Activated CD4-positive, alpha-beta memory T cell treated with anti-CD3 and anti-CD28 coated beads for 36 hours (primary cell): ENCODE measurements at regions not wholly inside any gene's neighbourhood (a gene's known extent, or its start where the extent isn't known, plus 50 kb on each side); places are given as distances from the start of the nearest gene placed in this dataset.

Source experiments
- CTCF ChIA-PET: fragments of 350-600 bp; sonication (Branson Sonifier 250); formaldehyde crosslinking; loops from one replicate; lab custom pipeline; 2021; ENCODE audit warnings: antibody characterized with exemption, inconsistent platforms; lab: Charles Lee
- POLR2A ChIA-PET: fragments of 350-600 bp; sonication (Branson Sonifier 250); formaldehyde crosslinking; loops from one replicate; lab custom pipeline; 2021; ENCODE audit warnings: antibody characterized with exemption; lab: Charles Lee
- DNase-seq: peaks from one replicate; pipeline ENCODE4 v3.0.0-alpha.2; 2020
- H3K27ac Mint-ChIP-seq: one replicate; pipeline ENCODE4 v1.8.0; 2021; ENCODE audit warnings: mixed read lengths
- H3K27me3 Mint-ChIP-seq: one replicate; pipeline ENCODE4 v1.8.0; 2021; ENCODE audit warnings: mixed read lengths
- H3K36me3 Mint-ChIP-seq: one replicate; pipeline ENCODE4 v1.8.0; 2021; ENCODE audit warnings: mixed read lengths
- H3K4me1 Mint-ChIP-seq: one replicate; pipeline ENCODE4 v1.8.0; 2021; ENCODE audit warnings: low read depth, mixed read lengths
- H3K4me3 Mint-ChIP-seq: one replicate; pipeline ENCODE4 v1.8.0; 2021; ENCODE audit warnings: mild to moderate bottlenecking, mixed read lengths
- H3K9me3 Mint-ChIP-seq: one replicate; pipeline ENCODE4 v1.8.0; 2021; ENCODE audit warnings: mixed read lengths
- intact Hi-C: fragments of 100-400 bp; cut with micrococcal nuclease; formaldehyde crosslinking; loops from one replicate; pipeline ENCODE4 v1.15.1; 2023

- DNase-seq: no peak
- ChIA-PET CTCF (no interaction called here), POLR2A (no interaction called here)
- no peak overlapping the region for H3K27ac Mint-ChIP-seq
- no peaks in the 10 kb centered on the region for H3K36me3 Mint-ChIP-seq
- peaks cover 8% of the 10 kb centered on the region for H3K27me3 Mint-ChIP-seq
- no peaks in the 10 kb centered on the region for H3K4me1 Mint-ChIP-seq
- intact Hi-C loops: no loop called here
- H3K9me3 Mint-ChIP-seq: no peaks in the 10 kb centered on the region
- H3K4me3 Mint-ChIP-seq: no peak overlapping the region
These were observed 54.6 kb upstream of the PARM1 start for GRCh38 chr4:74878323-74878722.

DNA sequence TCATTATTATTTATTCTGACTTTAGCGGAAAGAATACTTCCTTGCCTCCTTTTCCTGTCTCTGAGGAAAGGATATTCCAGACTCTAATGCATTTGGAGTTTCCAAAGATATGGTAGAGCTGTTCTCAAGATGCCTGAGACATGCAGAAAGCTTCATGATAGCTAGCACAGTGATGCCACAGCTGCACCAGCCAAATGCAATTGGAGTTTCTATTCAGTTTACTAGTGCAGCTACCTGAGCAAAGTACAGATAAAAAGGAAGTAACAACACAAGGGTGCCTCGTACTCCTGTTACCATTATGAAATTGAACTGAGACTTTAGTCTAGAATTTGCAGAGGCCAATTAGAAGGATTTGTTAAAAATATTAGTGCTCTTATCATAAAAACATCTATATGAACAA lies 57.5 kb upstream of the PARM1 start:
- Mint-ChIP-seq H3K36me3 (no peaks in the 10 kb centered on the region), H3K4me3 (no peak overlapping the region), H3K4me1 (no peaks in the 10 kb centered on the region), H3K9me3 (no peaks in the 10 kb centered on the region), H3K27me3 (peaks cover 5% of the 10 kb centered on the region), H3K27ac (no peak overlapping the region)
- CTCF ChIA-PET: interaction anchor here (0.7 to 2.1 kb wide), 7 partner anchors 8 to 185 kb away, joined by 3 to 12 read pairs (median 4); no protein-coding TSS in a partner anchor
- intact Hi-C loops: no loop called here
- no peak for DNase-seq
- POLR2A ChIA-PET: no interaction called here

DNA sequence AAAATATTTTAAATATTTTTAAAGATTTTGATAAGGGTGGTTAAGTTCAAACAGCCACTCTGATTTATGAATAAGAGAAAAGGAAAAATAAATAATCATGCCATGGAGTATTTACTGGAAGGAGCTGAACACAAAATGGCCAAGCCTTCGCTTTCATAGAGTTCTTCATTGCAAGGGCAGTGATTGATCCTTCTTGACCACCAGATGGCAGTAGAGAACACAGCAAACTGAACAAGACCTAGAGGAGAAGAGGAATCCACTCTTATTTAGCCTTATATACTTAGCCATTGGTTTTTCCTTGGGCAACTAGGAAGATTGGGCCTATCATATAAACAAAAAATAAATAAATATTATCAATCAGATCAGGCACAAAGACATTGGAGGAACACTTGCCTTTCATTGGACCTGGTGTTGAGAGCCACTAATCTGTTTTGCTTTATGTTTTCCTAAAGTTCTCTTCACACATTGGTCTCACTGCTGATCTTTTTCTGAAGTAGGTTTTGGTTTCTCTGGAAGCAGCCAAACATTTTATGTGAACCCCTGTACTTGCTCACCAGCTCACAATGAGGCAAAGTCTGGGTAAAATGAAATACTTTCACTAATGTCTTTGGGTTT lies 58.1 kb upstream of the PARM1 start:
- POLR2A ChIA-PET: no interaction called here
- Mint-ChIP-seq H3K4me1 (no peaks in the 10 kb centered on the region), H3K4me3 (no peak overlapping the region), H3K9me3 (no peaks in the 10 kb centered on the region), H3K27me3 (peaks cover 3% of the 10 kb centered on the region), H3K27ac (no peak overlapping the region), H3K36me3 (no peaks in the 10 kb centered on the region)
- no peak for DNase-seq
- CTCF ChIA-PET: interaction anchor here (0.6 to 2.1 kb wide), 11 partner anchors 8 to 700 kb away, joined by 3 to 12 read pairs (median 3); no protein-coding TSS in a partner anchor
- intact Hi-C loops: no loop called here

GRCh38 chr4:74873545-74874301 lies 59.2 kb upstream of the PARM1 start:
- no peak overlapping the region for H3K27ac Mint-ChIP-seq
- H3K4me1 Mint-ChIP-seq: no peaks in the 10 kb centered on the region
- H3K36me3 Mint-ChIP-seq: no peaks in the 10 kb centered on the region
- H3K9me3 Mint-ChIP-seq: no peaks in the 10 kb centered on the region
- intact Hi-C loops: no loop called here
- CTCF ChIA-PET: interaction anchor here (0.9 to 2.1 kb wide), 4 partner anchors 10 to 974 kb away, joined by 3 to 10 read pairs (median 5); no protein-coding TSS in a partner anchor
- no peak overlapping the region for H3K4me3 Mint-ChIP-seq
- POLR2A ChIA-PET: no interaction called here
- DNase-seq: no peak
- peaks cover 2% of the 10 kb centered on the region for H3K27me3 Mint-ChIP-seq

GRCh38 chr4:74858921-74859562 lies 64.7 kb upstream of the BTC start:
- intact Hi-C loops: no loop called here
- DNase-seq: no peak
- ChIA-PET POLR2A (no interaction called here), CTCF (no interaction called here)
- no peak overlapping the region for H3K4me3 Mint-ChIP-seq
- no peak overlapping the region for H3K27ac Mint-ChIP-seq
- H3K27me3 Mint-ChIP-seq: peaks cover 9% of the 10 kb centered on the region
- no peaks in the 10 kb centered on the region for H3K9me3 Mint-ChIP-seq
- H3K4me1 Mint-ChIP-seq: no peaks in the 10 kb centered on the region
- H3K36me3 Mint-ChIP-seq: no peaks in the 10 kb centered on the region

DNA sequence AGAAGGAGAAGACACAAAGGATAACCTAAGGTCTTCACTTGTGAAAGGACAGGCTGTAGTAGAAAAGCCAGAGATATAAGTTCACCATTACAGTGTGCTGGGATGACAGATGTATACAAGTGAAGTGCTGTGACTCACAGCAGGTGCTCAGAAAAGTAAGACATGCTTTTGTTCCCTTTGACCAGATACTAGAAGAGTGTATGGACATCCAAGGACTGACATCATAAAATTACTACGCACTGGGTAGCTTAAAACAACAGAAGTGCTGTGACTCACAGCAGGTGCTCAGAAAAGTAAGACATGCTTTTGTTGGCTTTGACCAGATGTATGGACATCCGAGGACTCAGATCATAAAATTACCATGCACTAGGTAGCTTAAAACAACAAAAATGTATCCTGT lies 61.6 kb upstream of the BTC start:
- Mint-ChIP-seq H3K4me3 (no peak overlapping the region), H3K36me3 (no peaks in the 10 kb centered on the region), H3K27me3 (peaks cover 3% of the 10 kb centered on the region), H3K27ac (no peak overlapping the region), H3K9me3 (peaks cover 4% of the 10 kb centered on the region), H3K4me1 (no peaks in the 10 kb centered on the region)
- CTCF ChIA-PET: no interaction called here
- intact Hi-C loops: no loop called here
- POLR2A ChIA-PET: no interaction called here
- no peak for DNase-seq

DNA sequence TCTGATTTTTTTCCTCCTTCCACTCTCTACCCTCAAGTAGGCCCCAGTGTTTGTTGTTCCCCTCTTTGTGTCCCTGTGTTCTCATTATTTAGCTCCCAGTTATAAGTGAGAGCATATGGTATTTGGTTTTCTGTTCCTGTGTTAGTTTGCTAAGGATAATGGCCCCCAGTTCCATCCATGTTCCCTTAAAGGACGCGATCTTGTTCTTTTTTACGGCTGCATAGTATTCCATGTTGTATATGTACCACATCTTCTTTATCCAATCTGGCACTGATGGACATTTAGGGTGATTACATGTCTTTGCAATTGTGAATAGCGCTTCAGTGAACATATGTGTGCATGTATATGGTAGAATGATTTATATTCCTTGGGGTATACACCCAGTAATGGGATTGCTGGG lies 54.5 kb upstream of the BTC start:
- Mint-ChIP-seq H3K4me3 (no peak overlapping the region), H3K9me3 (peaks cover 18% of the 10 kb centered on the region), H3K36me3 (peaks cover 3% of the 10 kb centered on the region), H3K27ac (no peak overlapping the region), H3K27me3 (peaks cover 5% of the 10 kb centered on the region), H3K4me1 (no peaks in the 10 kb centered on the region)
- intact Hi-C loops: no loop called here
- POLR2A ChIA-PET: no interaction called here
- no peak for DNase-seq
- CTCF ChIA-PET: no interaction called here

GRCh38 chr4:74845834-74846233 lies 51.5 kb upstream of the BTC start:
- Mint-ChIP-seq H3K36me3 (peaks cover 3% of the 10 kb centered on the region), H3K9me3 (peaks cover 13% of the 10 kb centered on the region), H3K27ac (no peak overlapping the region), H3K4me1 (no peaks in the 10 kb centered on the region), H3K27me3 (peaks cover 2% of the 10 kb centered on the region), H3K4me3 (no peak overlapping the region)
- no peak for DNase-seq
- CTCF ChIA-PET: no interaction called here
- intact Hi-C loops: no loop called here
- POLR2A ChIA-PET: no interaction called here
